Esophagus squamous epithelium (tissue), 5 donors: ENCODE measurements at regions not wholly inside any gene's neighbourhood (a gene's known extent, or its start where the extent isn't known, plus 50 kb on each side); places are given as distances from the start of the nearest gene placed in this dataset.

Experiments
- DNase-seq: peaks from one replicate; lab custom pipeline; 2025; lab: John Stamatoyannopoulos, UW
- H3K27ac ChIP-seq, 4 donors: fragments of 200-600 bp; sonication (generic); one replicate each; pipeline ENCODE4 v1.5.1; 2016 to 2019; ENCODE audit warnings: mild to moderate bottlenecking in 1 of 4
- H3K27me3 ChIP-seq, 4 donors: fragments of 200-600 bp; sonication (generic); 1 replicate in 3 of 4; 2 replicates in 1 of 4; pipeline versions ENCODE4 v1.5.1 to v1.6.0; 2017 to 2021; ENCODE audit warnings: antibody characterized with exemption in 1 of 4
- H3K36me3 ChIP-seq, 3 donors: fragments of 200-600 bp; sonication (generic); one replicate each; pipeline ENCODE4 v1.5.1; 2016 to 2019
- H3K4me1 ChIP-seq, 3 donors: fragments of 200-600 bp; sonication (generic); one replicate each; pipeline ENCODE4 v1.5.1; 2017 to 2019
- H3K4me3 ChIP-seq, 4 donors: fragments of 200-600 bp; sonication (generic); 1 replicate in 3 of 4; 2 replicates in 1 of 4; pipeline ENCODE4 v1.5.1; 2016 to 2019; ENCODE audit warnings: mild to moderate bottlenecking in 2 of 4, moderate library complexity in 1 of 4
- H3K9me3 ChIP-seq, 3 donors: fragments of 200-600 bp; sonication (generic); one replicate each; pipeline ENCODE4 v1.5.1; 2016 to 2019
- POLR2A ChIP-seq, 4 donors: fragments of 450-650 bp; IDR thresholded peaks; one replicate each; pipeline ENCODE4 v1.6.1; 2017; ENCODE audit warnings: antibody characterized with exemption in 4 of 4, mild to moderate bottlenecking in 4 of 4, moderate library complexity in 3 of 4
- WGBS, 2 donors: methylation state at CpG; one replicate each; pipeline ENCODE4 v1.1.5; 2018; 5-methylcytosine and 5-hydroxymethylcytosine counted together
- intact Hi-C: fragments of 100-400 bp; cut with DNase I; formaldehyde crosslinking; loops from one replicate; pipeline ENCODE4 v1.15.0; 2022
- TF ChIP-seq, protein P1 (sequence below), 6 experiments: fragments of 450-650 bp in 4 of 6; fragments of 200-600 bp in 2 of 6; sonication (generic) in 2 of 6; IDR thresholded peaks; one replicate each; pipeline ENCODE4 v1.5.1; 2016 to 2019; ENCODE audit warnings: antibody characterized with exemption in 6 of 6, mild to moderate bottlenecking in 4 of 6, moderate library complexity in 4 of 6
- donor health status: DM: yes; HTN: yes; CAD: no.

DNA sequence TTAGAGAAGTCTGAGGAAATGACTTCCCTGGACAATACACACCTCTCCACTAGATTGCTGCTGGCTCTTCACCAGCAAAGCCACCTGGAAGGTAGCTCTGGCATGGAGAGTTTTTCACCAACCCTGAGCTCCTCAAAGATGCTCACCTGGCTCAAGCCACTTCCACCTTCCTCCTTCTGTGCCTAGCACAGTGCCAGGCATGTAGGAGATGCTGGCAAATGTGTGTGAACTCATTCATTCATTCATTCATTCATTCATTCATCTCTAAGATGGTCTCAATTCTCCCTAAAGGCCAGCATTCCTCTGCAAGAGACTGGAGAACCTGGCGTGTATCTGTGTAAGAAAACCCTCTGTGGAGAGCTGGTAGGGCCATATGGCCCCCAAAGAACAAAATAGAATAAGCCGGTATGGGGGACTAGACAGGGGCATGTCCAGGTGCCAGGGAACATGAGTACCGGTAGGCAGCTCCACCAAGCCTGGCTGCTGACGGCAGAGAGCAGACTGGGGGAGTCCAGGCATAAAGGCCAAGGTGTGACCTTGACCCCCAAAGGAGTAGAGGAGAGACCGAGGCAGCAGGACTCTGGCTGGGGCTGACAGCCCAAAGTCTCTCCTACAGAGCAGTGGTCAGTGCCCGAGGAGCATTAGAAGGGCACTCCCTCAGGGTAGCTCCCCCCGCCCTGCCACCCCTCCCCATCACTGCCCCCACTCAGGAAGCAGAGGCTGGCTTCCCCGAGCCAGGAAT is 132.2 kb upstream of the TNRC6C start:
- intact Hi-C loops = no loop called here
- DNase-seq = no peak
- TF ChIP-seq, protein P1, sequence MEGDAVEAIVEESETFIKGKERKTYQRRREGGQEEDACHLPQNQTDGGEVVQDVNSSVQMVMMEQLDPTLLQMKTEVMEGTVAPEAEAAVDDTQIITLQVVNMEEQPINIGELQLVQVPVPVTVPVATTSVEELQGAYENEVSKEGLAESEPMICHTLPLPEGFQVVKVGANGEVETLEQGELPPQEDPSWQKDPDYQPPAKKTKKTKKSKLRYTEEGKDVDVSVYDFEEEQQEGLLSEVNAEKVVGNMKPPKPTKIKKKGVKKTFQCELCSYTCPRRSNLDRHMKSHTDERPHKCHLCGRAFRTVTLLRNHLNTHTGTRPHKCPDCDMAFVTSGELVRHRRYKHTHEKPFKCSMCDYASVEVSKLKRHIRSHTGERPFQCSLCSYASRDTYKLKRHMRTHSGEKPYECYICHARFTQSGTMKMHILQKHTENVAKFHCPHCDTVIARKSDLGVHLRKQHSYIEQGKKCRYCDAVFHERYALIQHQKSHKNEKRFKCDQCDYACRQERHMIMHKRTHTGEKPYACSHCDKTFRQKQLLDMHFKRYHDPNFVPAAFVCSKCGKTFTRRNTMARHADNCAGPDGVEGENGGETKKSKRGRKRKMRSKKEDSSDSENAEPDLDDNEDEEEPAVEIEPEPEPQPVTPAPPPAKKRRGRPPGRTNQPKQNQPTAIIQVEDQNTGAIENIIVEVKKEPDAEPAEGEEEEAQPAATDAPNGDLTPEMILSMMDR (IDR thresholded peaks at IDR 0.05) = no peak
- TF ChIP-seq POLR2A (IDR thresholded peaks at IDR 0.05) = no peak
- Histone ChIP-seq H3K4me1 (peaks cover 19 to 35% (median 23%) of the 10 kb centered on the region in 3 donors), H3K36me3 (no peaks in the 10 kb centered on the region), H3K9me3 (no peaks in the 10 kb centered on the region), H3K4me3 (no peak overlapping the region), H3K27me3 (peaks cover 0 to 27% (median 0%) of the 10 kb centered on the region in 4 donors), H3K27ac (no peak overlapping the region)
- WGBS, 2 donors = 89 to 92% methylated on average over 2 to 5 of the region's 8 CpGs

DNA sequence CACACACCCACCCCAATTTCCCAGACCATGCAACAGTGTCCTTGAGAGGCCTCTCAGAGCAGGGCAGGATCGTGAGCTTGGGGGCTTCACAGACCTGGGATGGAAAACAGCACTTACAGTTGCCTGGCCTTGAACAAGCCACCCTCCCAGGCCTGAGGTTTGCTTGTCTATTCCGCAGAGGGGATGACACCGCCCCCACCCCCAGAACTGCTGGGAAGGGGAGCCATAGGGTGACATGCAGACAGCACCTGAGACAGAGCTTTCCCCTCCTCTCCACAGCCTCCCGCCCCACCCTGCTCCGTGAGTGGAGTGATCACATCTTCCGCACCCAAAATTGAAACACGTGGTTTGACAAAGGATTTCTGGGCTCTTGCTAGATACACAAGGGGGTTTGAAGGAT is 131.5 kb upstream of the TNRC6C start:
- TF ChIP-seq, protein P1 (IDR thresholded peaks at IDR 0.05) = no peak
- no peak for TF ChIP-seq POLR2A (IDR thresholded peaks at IDR 0.05)
- Histone ChIP-seq H3K4me3 (no peak overlapping the region), H3K9me3 (no peaks in the 10 kb centered on the region), H3K36me3 (no peaks in the 10 kb centered on the region), H3K27ac (no peak overlapping the region), H3K4me1 (peaks cover 19 to 42% (median 30%) of the 10 kb centered on the region in 3 donors), H3K27me3 (peaks cover 0 to 25% (median 0%) of the 10 kb centered on the region in 4 donors)
- 83% methylated on average over 4 of the region's 7 CpGs; no CpG with 5 or more reads in 1 of the 2 donors for WGBS, 2 donors
- no peak for DNase-seq
- intact Hi-C loops = no loop called here

DNA sequence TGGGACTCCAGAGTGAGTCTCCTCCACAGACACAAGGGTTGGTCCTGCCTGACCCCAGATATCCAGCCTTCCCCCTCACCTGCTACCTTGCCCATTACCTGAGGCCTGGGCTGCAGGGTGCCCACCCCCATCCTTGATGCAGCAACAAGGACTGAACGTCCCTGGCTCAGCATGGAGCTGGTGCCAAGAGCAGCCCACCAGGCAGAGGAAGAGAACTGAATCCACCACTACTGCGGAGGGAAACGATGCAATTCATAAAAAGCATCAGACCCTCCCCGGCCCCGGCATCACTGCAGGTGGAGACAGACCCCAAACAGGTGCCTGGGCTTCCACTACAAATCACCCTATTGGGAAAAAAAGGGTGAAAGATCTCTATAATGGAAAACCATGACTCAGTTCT is 131.0 kb upstream of the TNRC6C start:
- no peak overlapping the region for H3K4me3 ChIP-seq
- H3K27ac ChIP-seq = no peak overlapping the region
- 81 to 83% methylated on average over 4 of the region's 5 CpGs for WGBS, 2 donors
- intact Hi-C loops = no loop called here
- H3K9me3 ChIP-seq = no peaks in the 10 kb centered on the region
- peaks cover 19 to 41% (median 29%) of the 10 kb centered on the region in 3 donors for H3K4me1 ChIP-seq
- H3K36me3 ChIP-seq = no peaks in the 10 kb centered on the region
- H3K27me3 ChIP-seq = peaks cover 0 to 24% (median 0%) of the 10 kb centered on the region in 4 donors
- DNase-seq = no peak
- TF ChIP-seq, protein P1 (IDR thresholded peaks at IDR 0.05) = no peak
- TF ChIP-seq POLR2A (IDR thresholded peaks at IDR 0.05) = no peak

DNA sequence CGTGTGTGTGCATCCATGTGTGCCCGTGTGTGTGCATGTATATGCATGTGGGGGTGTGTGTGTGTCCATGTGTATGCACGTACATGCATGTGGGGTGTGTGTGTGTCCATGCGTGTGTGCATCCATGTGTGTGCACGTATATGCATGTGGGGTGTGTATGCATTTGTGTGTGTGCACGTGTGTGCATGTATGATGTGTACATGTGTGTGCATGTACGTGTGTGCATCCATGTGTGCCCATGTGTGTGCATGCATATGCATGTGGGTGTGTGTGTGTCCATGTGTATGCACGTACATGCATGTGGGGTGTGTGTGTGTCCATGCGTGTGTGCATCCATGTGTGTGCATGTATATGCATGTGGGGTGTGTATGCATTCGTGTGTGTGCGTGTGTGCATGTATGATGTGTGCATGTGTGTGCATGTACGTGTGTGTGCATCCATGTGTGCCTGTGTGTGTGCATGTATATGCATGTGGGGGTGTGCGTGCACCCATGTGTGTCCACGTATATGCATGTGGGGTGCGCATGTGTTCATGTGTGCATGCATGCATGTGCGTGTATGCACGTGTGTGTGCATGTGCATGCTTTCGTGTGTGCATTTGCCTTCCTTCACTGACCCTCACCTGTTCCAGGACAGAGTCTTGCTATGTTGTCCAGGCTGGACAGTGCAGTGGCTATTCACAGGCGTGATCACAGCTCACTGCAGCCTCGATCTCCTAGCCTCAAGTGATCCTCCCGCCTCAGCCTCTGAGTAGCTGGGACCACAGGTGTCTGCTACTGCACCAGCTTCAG is 129.6 kb upstream of the TNRC6C start:
- WGBS, 2 donors = 85 to 92% methylated on average over 17 to 19 of the region's 21 CpGs
- intact Hi-C loops = no loop called here
- no peak for TF ChIP-seq POLR2A (IDR thresholded peaks at IDR 0.05)
- TF ChIP-seq, protein P1 (IDR thresholded peaks at IDR 0.05) = no peak
- H3K36me3 ChIP-seq = no peaks in the 10 kb centered on the region
- peak overlapping the region in 1 of 4 donors; percentile 83 for H3K27ac ChIP-seq
- no peak overlapping the region for H3K4me3 ChIP-seq
- DNase-seq = no peak
- H3K27me3 ChIP-seq = peaks cover 0 to 21% (median 0%) of the 10 kb centered on the region in 4 donors
- H3K9me3 ChIP-seq = no peaks in the 10 kb centered on the region
- peaks cover 21 to 36% (median 28%) of the 10 kb centered on the region in 3 donors for H3K4me1 ChIP-seq
